Transverse colon (tissue), 4 donors: ENCODE measurements at regions not wholly inside any gene's neighbourhood (a gene's known extent, or its start where the extent isn't known, plus 50 kb on each side); places are given as distances from the start of the nearest gene placed in this dataset.

Source experiments
- EP300 ChIP-seq: sonication (generic); formaldehyde crosslinking; IDR thresholded peaks from one replicate; pipeline ENCODE4 v1.6.1; 2017; ENCODE audit warnings: antibody characterized with exemption, low read depth
- POLR2A ChIP-seq: fragments of 450-650 bp; IDR thresholded peaks from one replicate; pipeline ENCODE4 v1.6.1; 2016; ENCODE audit warnings: antibody characterized with exemption, mild to moderate bottlenecking, moderate library complexity
- POLR2AphosphoS5 ChIP-seq, 3 donors: sonication (generic); formaldehyde crosslinking; IDR thresholded peaks; one replicate each; pipeline ENCODE4 v1.6.1; 2016; ENCODE audit warnings: antibody characterized with exemption in 3 of 3
- TF ChIP-seq, protein P1 (sequence below), 5 experiments: fragments of 200-600 bp in 3 of 5; fragments of 450-650 bp in 2 of 5; sonication (generic) in 3 of 5; IDR thresholded peaks; 1 replicate in 2 of 5; 2 replicates in 3 of 5; pipeline ENCODE4 v1.5.1; 2016 to 2017; ENCODE audit warnings: antibody characterized with exemption in 5 of 5, inconsistent platforms in 3 of 5, mild to moderate bottlenecking in 2 of 5, moderate library complexity in 1 of 5

DNA sequence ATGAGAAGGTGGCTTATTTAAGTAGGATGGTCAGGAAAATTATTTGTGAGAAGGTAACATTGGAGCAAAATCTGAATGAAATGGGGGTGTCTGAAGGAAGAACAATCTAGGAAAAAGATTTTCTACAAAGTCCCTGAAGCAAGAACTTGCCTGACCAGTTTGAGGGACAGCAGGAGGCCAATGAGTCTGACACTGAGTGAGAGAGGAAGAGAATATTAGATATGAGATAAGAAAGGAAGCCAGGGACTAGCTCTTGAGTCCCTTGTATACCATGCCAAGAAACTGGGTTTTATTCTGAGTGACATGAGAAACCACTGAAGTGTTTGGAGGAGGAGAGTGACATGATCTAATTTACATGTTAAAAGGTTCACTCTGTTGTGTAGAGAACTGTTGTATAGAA is 1478.9 kb downstream of the RPA4 start:
- TF ChIP-seq, protein P1, sequence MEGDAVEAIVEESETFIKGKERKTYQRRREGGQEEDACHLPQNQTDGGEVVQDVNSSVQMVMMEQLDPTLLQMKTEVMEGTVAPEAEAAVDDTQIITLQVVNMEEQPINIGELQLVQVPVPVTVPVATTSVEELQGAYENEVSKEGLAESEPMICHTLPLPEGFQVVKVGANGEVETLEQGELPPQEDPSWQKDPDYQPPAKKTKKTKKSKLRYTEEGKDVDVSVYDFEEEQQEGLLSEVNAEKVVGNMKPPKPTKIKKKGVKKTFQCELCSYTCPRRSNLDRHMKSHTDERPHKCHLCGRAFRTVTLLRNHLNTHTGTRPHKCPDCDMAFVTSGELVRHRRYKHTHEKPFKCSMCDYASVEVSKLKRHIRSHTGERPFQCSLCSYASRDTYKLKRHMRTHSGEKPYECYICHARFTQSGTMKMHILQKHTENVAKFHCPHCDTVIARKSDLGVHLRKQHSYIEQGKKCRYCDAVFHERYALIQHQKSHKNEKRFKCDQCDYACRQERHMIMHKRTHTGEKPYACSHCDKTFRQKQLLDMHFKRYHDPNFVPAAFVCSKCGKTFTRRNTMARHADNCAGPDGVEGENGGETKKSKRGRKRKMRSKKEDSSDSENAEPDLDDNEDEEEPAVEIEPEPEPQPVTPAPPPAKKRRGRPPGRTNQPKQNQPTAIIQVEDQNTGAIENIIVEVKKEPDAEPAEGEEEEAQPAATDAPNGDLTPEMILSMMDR (IDR thresholded peaks at IDR 0.05) = no peak
- TF ChIP-seq POLR2AphosphoS5 (IDR thresholded peaks at IDR 0.05) (no peak), EP300 (no peak), POLR2A (no peak)
